Dedifferentiated amniotic fluid mesenchymal stem cell (primary cell): ENCODE measurements at regions not wholly inside any gene's neighbourhood (a gene's known extent, or its start where the extent isn't known, plus 50 kb on each side); places are given as distances from the start of the nearest gene placed in this dataset.

ENCODE experiments used
- DNase-seq: peaks from one replicate; pipeline ENCODE4 v3.0.0-alpha.2; 2016; ENCODE audit errors: extremely low spot score

GRCh38 chr3:7793786-7794185, 707.8 kb upstream of the LMCD1 start:
- DNase-seq: no peak

GRCh38 chr3:7798276-7798675, 703.3 kb upstream of the LMCD1 start:
- no peak for DNase-seq

- no peak for DNase-seq
These were observed 701.4 kb upstream of the LMCD1 start for GRCh38 chr3:7800006-7800780.

- no peak for DNase-seq
These were observed 689.1 kb upstream of the LMCD1 start for GRCh38 chr3:7812490-7812889.

- no peak for DNase-seq
These were observed 688.3 kb upstream of the LMCD1 start for GRCh38 chr3:7813365-7813764.

- DNase-seq: no peak
These were observed 684.4 kb upstream of the LMCD1 start for GRCh38 chr3:7817239-7817638.

- DNase-seq: no peak
These were observed 680.7 kb upstream of the LMCD1 start for GRCh38 chr3:7820969-7821368.

- DNase-seq: no peak
These were observed 679.8 kb upstream of the LMCD1 start for GRCh38 chr3:7821858-7822257.

GRCh38 chr3:7841451-7841850, 660.2 kb upstream of the LMCD1 start:
- no peak for DNase-seq

GRCh38 chr3:7843441-7843840, 658.2 kb upstream of the LMCD1 start:
- no peak for DNase-seq

GRCh38 chr3:7847021-7847420, 654.6 kb upstream of the LMCD1 start:
- no peak for DNase-seq

- DNase-seq: no peak
These were observed 654.1 kb upstream of the LMCD1 start for GRCh38 chr3:7847521-7847920.

GRCh38 chr3:7854266-7854665, 647.4 kb upstream of the LMCD1 start:
- DNase-seq: no peak

- DNase-seq: no peak
These were observed 646.9 kb upstream of the LMCD1 start for GRCh38 chr3:7854721-7855120.

GRCh38 chr3:7865611-7866010, 636.0 kb upstream of the LMCD1 start:
- DNase-seq: no peak

- no peak for DNase-seq
These were observed 634.0 kb upstream of the LMCD1 start for GRCh38 chr3:7867587-7867986.

- DNase-seq: no peak
These were observed 630.5 kb upstream of the LMCD1 start for GRCh38 chr3:7871003-7871560.

- DNase-seq: no peak
These were observed 627.5 kb upstream of the LMCD1 start for GRCh38 chr3:7874116-7874515.

- DNase-seq: no peak
These were observed 625.7 kb upstream of the LMCD1 start for GRCh38 chr3:7875925-7876324.

- no peak for DNase-seq
These were observed 624.8 kb upstream of the LMCD1 start for GRCh38 chr3:7876741-7877297.

- no peak for DNase-seq
These were observed 624.3 kb upstream of the LMCD1 start for GRCh38 chr3:7877312-7877711.

GRCh38 chr3:7879572-7879971, 622.1 kb upstream of the LMCD1 start:
- DNase-seq: no peak

- DNase-seq: no peak
These were observed 619.7 kb upstream of the LMCD1 start for GRCh38 chr3:7881946-7882345.
